Progenitor cell of endocrine pancreas (in vitro differentiated cells): ENCODE measurements at regions not wholly inside any gene's neighbourhood (a gene's known extent, or its start where the extent isn't known, plus 50 kb on each side); places are given as distances from the start of the nearest gene placed in this dataset.

ENCODE experiments used
- DNase-seq: peaks from one replicate; pipeline ENCODE4 v3.0.0; 2021; ENCODE audit warnings: low spot score; ENCODE audit not compliant: unreplicated experiment
- H3K27ac Mint-ChIP-seq: 2 replicates; pipeline ENCODE4 v1.8.0; 2021; ENCODE audit warnings: mild to moderate bottlenecking, moderate library complexity, mixed read lengths
- H3K27me3 Mint-ChIP-seq: 2 replicates; pipeline ENCODE4 v1.8.0; 2021; ENCODE audit warnings: mixed read lengths
- H3K36me3 Mint-ChIP-seq: 2 replicates; pipeline ENCODE4 v1.8.0; 2022; ENCODE audit warnings: mixed read lengths; ENCODE audit not compliant: insufficient read depth
- H3K4me1 Mint-ChIP-seq: 2 replicates; pipeline ENCODE4 v1.8.0; 2021; ENCODE audit warnings: low read depth, mixed read lengths
- H3K4me3 Mint-ChIP-seq: 2 replicates; pipeline ENCODE4 v1.8.0; 2021; ENCODE audit warnings: low read depth, mild to moderate bottlenecking, moderate library complexity, mixed read lengths
- H3K9me3 Mint-ChIP-seq: 2 replicates; pipeline ENCODE4 v1.8.0; 2021; ENCODE audit warnings: low read depth, mixed read lengths
- CTCF ChIP-seq: fragments of 200-600 bp; sonication (generic); IDR thresholded peaks from one replicate; pipeline ENCODE4 v1.5.0; 2021; ENCODE audit warnings: antibody characterized with exemption, mild to moderate bottlenecking; ENCODE audit not compliant: unreplicated experiment

GRCh38 chr3:117873249-117873600 is 1161.4 kb downstream of the IGSF11 start:
- peaks cover 19% of the 10 kb centered on the region for H3K4me1 Mint-ChIP-seq
- H3K4me3 Mint-ChIP-seq: no peak overlapping the region
- peaks cover 2% of the 10 kb centered on the region for H3K36me3 Mint-ChIP-seq
- no peak overlapping the region for H3K27ac Mint-ChIP-seq
- H3K27me3 Mint-ChIP-seq: no peaks in the 10 kb centered on the region
- no peak for DNase-seq
- no peaks in the 10 kb centered on the region for H3K9me3 Mint-ChIP-seq
- TF ChIP-seq CTCF: no peak

DNA sequence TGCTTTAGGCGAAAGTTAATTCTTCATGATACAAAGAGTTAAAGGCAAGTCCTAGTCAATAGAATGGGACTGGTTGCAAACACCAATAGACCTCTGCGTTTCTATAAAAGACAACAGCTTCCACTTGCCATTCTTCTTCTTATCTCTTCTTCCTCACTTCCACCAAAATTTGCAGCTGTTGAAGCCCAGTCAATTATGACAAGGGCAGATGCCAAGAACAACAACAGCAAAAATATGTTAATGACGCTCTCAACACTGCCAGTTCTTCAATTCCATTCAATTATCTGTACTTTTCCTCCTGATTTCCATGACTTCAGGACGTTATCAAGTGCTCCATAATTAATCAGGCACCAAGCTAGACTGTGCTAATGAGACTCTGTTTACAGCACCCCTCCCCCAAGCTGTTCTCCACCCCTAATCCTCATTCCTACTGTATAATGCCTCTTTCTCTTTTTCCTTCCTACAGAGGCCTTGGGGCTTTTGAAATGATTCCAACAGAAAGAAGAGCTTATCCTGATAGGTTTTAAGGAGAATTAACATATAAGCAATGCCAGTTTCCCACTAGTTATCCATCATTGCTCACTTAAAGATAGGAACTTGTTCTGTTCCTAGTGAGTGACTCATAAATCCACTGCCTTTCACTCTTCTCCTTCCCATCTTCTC is 1160.5 kb downstream of the IGSF11 start:
- TF ChIP-seq CTCF: no peak
- H3K27ac Mint-ChIP-seq: peak overlapping the region; percentile 3
- H3K4me1 Mint-ChIP-seq: peaks cover 19% of the 10 kb centered on the region
- no peaks in the 10 kb centered on the region for H3K27me3 Mint-ChIP-seq
- H3K9me3 Mint-ChIP-seq: no peaks in the 10 kb centered on the region
- H3K36me3 Mint-ChIP-seq: peaks cover 2% of the 10 kb centered on the region
- H3K4me3 Mint-ChIP-seq: no peak overlapping the region
- DNase-seq: no peak

- H3K27me3 Mint-ChIP-seq: no peaks in the 10 kb centered on the region
- H3K4me3 Mint-ChIP-seq: no peak overlapping the region
- TF ChIP-seq CTCF: no peak
- DNase-seq: no peak
- no peaks in the 10 kb centered on the region for H3K9me3 Mint-ChIP-seq
- peak overlapping the region; percentile 60 for H3K27ac Mint-ChIP-seq
- peaks cover 19% of the 10 kb centered on the region for H3K4me1 Mint-ChIP-seq
- H3K36me3 Mint-ChIP-seq: peaks cover 2% of the 10 kb centered on the region
Measured at GRCh38 chr3:117874904-117875874, 1159.5 kb downstream of the IGSF11 start.

DNA sequence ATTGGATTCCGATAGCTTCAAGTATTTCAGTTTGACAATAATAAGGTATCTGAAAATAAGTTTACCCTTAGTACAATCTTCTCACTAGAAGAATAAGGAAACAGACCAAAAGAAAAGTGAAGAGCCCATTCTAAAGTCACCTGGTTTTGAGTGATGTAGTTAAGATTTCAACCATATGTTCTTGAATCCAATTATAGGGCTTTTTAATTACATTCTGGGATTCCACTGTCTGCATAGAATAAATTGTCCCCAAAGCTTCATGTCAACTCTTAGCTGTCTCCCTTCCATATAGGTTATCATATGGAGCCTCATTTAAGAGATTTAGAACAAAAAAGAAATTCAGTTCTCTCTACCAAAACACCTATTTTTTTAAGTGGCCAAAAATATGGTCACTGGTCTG is 1158.8 kb downstream of the IGSF11 start:
- no peaks in the 10 kb centered on the region for H3K27me3 Mint-ChIP-seq
- H3K27ac Mint-ChIP-seq: peak overlapping the region; percentile 60
- peaks cover 2% of the 10 kb centered on the region for H3K36me3 Mint-ChIP-seq
- H3K4me3 Mint-ChIP-seq: no peak overlapping the region
- TF ChIP-seq CTCF: no peak
- H3K4me1 Mint-ChIP-seq: peaks cover 19% of the 10 kb centered on the region
- H3K9me3 Mint-ChIP-seq: no peaks in the 10 kb centered on the region
- DNase-seq: no peak

DNA sequence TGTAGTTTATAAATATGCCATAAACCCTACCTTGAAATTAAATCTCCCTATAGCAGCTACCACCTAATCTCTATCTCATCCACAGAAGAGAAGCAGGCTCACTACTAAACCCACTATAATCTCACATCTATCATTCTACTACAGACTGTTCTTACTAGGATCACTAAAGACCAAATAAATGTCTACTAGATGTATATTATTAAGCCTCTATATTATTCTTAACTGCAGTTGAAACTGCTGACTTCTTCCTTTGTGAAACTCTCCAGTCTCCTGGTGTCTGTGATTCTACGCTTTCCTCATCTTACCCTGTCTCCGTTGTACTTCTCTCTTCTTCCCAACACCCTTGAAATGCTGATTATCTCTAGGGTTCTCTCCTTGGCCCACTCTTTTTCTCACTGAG is 1154.0 kb downstream of the IGSF11 start:
- no peak overlapping the region for H3K27ac Mint-ChIP-seq
- H3K27me3 Mint-ChIP-seq: no peaks in the 10 kb centered on the region
- no peak for TF ChIP-seq CTCF
- peaks cover 4% of the 10 kb centered on the region for H3K4me1 Mint-ChIP-seq
- no peak overlapping the region for H3K4me3 Mint-ChIP-seq
- H3K9me3 Mint-ChIP-seq: no peaks in the 10 kb centered on the region
- DNase-seq: no peak
- H3K36me3 Mint-ChIP-seq: no peaks in the 10 kb centered on the region
